NCI-H82 treated with DMSO at 0.1 percent for 48 hours (cell line): ENCODE measurements at regions not wholly inside any gene's neighbourhood (a gene's known extent, or its start where the extent isn't known, plus 50 kb on each side); places are given as distances from the start of the nearest gene placed in this dataset.
"Not testable (repeated sequence)": the region's sequence is repeated elsewhere in the genome, so short reads cannot be mapped to it uniquely, and the experiment has no call there.

Experiments
- DNase-seq: peaks from one replicate; lab custom pipeline; 2025; ENCODE audit not compliant: unreplicated experiment; lab: John Stamatoyannopoulos, UW

DNA sequence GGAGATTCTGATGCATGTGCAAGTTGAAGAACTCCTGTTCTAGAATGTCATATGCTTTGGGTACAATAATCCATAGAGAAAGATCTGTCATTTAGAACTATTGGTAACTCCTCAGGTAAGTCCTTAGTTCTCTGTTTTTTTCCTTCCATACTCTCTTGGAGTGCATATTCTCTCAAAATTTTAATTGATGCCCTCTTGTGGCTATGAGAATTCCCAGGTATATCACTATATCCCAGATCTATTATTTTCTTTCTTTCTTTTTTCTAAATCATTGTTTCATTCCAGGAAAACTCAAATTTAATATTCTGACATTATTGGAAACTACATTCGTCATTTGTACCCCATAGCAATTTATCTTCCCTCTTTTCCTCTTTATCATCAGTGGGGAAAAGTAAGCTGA lies 485.4 kb downstream of the KLF5 start:
- DNase-seq: no peak

DNA sequence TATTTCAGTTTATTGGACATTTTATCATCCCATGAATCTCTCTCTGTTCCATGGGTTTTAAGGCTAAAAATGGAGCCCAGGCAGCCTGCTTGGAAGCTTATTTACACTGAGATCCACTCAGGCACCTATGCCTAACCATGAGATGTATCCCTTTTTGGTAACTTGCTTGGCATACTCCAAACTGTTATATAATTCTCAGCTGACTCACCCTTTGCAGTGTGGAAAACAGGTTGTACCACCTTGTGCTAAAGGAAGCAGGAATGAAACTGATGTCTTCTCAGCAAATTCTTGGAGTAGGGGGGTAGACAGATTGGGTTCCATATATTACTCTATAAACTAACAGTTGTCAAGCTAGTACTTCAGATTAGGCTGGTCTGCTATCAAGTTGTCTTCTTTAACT lies 483.6 kb downstream of the KLF5 start:
- no peak for DNase-seq

- DNase-seq: no peak
Observed at GRCh38 chr13:73536865-73537264, 478.1 kb downstream of the KLF5 start.

DNA sequence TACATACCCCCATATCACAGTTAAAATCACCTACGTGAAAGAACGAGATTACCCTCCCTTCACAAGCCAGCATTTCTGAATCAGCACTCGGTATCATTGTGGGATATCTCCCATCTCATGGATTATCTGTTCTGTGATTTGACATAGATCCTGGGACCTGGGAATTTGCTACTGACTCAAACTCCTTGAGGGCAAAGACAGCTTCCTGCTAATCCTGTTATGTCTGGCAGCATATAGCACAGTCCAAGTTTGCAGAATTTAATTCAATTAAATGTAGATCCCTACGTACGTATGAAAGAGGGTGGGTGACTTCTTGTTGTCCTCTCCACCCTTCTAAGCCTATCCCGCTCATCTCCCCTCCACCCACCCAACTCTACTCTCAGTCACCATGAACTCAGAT lies 476.5 kb downstream of the KLF5 start:
- DNase-seq: peak; percentile 49

DNA sequence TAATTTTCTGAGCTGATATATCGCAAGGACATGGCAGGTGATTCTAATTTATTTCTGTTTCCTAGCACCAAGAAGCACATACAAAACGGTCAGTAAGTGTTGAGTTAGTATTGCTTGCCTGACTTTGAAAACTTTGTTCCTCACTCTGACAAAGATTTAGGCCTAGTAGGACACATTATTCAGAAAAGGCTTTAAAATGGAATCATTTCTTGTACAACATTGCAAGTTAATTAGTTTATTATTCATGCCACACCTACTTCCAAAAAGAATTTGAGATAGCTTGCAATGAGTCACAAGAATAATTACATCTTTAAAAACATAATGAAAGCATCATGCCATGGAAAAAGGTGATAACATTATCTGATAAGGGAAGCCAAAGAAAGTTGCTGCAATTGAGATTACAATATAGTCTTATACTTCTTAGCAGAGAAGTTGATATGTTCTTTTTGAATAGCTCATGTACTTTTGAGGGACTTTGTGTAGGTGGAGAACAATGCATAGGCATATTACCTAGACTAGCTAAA lies 474.2 kb downstream of the KLF5 start:
- no peak for DNase-seq

DNA sequence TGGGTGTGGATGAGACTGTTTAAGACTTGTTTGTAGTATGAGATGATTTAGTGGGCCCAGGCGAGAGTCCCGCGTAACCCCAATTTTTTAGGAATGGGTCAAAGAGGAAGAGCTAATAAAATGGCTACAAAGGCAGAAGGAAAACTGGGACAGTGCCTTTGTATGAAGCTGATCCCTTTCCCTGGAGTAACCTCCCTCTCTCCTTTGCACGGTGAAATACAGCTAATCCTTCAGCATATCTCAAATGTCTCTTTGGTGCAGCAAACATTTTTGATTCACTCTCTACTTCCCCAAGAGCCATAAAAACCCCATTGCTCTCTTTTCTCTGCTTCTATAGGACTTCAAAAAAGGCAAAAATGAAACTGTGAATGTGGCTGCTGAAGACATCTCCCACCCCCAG lies 473.8 kb downstream of the KLF5 start:
- no peak for DNase-seq

DNA sequence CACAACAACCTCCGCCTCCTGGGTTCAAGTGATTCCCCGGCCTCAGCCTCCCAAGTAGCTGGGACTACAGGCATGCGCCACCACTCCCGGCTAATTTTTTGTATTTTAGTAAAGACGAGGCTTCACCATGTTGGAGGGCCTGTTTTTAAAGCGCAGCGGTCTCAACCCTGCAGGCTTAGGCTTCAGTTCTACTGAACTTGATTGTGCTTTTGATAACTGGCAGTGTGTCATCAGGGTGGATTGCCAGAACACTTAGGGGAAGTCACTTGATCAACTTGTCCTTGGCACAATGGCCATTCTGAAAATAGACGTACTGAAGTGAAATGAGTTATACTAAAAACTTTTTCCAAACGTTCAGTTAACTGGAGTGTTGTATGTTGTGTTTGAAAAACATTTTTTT lies 472.2 kb downstream of the KLF5 start:
- no peak for DNase-seq

DNA sequence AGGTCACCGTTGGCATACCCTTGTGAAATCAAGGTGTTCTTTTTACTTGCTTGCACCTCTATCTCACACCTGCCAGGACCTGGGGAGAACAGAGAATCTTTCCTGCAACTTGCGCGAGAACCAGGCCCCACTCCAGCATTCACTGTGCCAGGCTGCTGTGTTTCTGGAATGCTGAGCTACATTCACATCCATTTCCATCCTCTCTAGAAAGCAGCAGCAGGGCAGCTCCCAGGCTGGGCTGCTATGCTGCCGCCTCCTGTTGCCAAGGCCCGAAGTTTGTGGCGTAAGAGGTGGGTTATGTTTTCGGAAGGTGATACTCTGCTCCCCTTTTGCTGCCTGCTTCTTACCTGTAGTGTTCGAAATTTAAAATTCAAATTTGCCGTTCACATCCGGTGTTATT lies 464.1 kb downstream of the KLF5 start:
- no peak for DNase-seq

DNA sequence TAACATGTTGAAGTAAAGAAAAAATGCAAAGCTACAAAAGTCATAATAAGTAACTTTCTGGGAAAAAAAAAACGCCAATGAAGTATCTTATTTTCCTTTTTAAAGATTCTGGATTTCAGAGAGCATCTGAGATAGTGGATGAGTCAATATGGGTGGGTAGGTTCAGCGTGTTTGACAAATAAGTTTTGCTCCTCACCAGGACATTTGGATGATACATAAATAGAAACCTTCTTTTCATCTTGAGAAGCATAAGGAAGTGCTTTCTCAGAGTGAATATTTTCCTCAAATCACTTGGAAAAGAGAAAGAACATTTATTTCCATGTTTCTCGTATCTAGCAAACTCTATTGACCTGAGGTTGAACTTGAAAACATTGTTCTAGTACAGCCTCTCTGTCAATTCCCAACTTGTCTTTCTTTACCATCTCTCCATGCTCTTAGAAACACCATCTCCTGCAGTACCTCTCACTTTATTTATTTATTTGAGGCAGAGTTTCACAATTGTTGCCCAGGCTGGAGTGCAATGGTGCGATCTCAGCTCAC lies 463.2 kb downstream of the KLF5 start:
- no peak for DNase-seq

- no peak for DNase-seq
Observed at GRCh38 chr13:73521290-73521624, 462.5 kb downstream of the KLF5 start.

GRCh38 chr13:73520566-73521289 lies 461.9 kb downstream of the KLF5 start:
- no peak for DNase-seq

GRCh38 chr13:73520135-73520534 lies 461.3 kb downstream of the KLF5 start:
- DNase-seq: not testable (repeated sequence)

DNA sequence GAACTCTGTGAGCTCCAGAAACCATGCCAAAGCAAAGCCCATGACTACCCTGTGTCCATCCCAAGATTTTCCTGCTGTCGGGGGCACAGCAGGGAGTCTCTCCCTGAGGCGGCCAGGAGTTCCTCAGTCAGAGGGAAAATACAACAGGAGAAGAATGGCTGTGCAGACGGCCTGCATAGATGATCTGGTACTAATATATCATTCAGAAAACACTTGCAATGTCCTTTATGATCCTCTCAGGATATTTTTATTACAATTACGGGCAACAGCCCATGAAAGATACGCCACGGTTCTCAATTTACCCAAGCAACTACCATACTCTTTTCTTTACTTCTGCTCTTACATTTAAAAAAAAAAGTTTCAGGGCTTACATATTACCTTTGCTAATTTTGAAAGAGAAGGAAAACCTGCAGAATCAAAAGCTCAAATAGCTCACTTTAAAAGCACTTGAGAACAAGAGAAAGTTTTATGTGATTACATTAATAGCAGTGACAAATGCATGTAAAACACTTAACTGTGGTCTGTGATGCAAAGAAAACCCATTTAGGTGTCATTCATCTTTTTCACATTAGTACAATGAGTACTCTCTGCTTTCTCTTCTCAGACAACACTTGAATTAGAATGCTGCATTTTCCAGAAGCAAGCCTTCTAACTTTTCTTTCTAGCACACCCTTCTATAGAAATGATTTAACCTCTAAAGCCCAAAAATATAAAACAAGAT lies 460.8 kb downstream of the KLF5 start:
- DNase-seq: no peak

- no peak for DNase-seq
Observed at GRCh38 chr13:73517766-73518165, 459.0 kb downstream of the KLF5 start.

GRCh38 chr13:73516731-73517130 lies 457.9 kb downstream of the KLF5 start:
- no peak for DNase-seq

DNA sequence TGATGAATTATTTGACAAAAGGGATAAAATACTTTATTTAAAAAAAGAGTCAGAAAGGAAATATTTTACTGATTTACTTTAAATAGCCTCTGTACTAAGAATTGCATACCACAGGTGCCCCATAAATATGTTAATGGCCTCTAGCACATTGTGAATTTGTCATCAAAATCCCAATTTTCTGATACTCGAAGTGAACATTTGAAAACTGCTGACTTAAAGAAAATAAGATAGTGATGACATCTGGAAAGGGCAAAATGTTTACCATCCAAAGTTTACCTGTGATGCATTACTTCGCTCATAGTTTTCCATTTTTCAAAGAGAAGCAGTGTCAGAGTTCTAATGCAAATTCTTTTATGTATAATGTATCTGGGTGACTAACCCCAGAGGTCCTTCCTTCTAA lies 455.4 kb downstream of the KLF5 start:
- no peak for DNase-seq

GRCh38 chr13:73513751-73514150 lies 454.9 kb downstream of the KLF5 start:
- no peak for DNase-seq

DNA sequence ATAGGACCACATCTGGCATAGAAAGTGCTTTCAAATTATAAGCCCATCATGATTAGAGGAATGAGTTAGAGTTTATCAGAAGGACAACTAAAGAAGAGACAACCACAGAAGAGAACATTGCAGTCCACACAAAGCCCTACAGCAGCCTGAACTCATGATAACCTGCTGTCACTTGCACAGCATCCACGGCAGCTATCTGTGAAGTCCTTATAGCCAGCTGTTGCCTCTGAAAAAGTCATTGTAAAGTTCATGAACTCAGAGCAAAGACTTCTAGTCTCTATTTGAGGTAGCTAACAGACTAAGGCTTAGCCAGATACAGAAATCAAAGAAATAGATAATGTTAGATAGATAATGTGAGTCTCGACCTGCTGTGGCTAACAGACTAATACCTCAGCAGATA lies 450.0 kb downstream of the KLF5 start:
- DNase-seq: no peak

DNA sequence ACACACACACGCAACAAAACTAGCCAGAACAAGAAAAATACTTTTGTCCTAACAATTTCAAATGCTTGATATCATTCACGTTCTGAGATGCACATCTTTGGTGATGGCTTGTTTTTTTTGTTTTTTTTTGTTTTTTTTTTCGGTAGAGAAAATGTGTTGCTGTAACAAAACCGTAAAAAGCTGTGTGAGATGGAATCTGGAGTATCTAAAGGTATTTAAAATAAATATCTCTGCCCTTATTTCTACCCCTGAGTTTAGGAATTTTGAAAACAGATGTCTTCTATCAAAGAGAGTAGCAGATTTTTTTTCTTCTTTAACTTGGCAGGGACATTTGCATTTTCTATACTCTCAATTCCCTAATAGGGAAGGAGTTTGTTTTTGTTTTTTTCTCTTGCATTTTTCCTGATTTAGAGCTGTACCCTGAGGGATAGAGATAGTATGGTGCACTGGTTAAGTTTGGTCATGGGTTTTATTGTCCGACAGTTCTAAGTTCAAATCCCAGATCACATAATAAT lies 446.6 kb downstream of the KLF5 start:
- DNase-seq: no peak

DNA sequence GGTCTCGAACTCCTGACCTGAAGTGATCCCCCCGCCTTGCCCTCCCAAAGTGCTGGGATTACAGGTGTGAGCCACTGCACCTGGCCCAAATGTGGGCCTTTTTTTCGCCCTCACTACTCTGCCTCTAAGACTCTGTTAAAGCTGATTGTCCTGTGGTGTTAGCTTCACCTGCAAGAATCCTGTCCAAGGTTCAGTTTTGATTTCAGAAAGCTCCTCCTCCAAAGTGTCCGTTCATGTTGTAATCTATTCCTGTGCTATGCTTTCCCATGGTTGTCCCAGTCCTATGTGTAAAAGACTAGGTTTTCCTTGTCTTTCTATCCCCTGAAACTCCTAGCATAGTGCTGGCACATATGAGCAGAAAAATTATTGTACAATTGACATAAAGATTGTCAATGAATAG lies 440.9 kb downstream of the KLF5 start:
- DNase-seq: no peak

GRCh38 chr13:73497430-73497829 lies 438.6 kb downstream of the KLF5 start:
- no peak for DNase-seq

GRCh38 chr13:73496711-73497110 lies 437.9 kb downstream of the KLF5 start:
- DNase-seq: no peak
